Parathyroid adenoma (tissue), 2 donors: ENCODE measurements at regions not wholly inside any gene's neighbourhood (a gene's known extent, or its start where the extent isn't known, plus 50 kb on each side); places are given as distances from the start of the nearest gene placed in this dataset.
"Not testable (repeated sequence)": the region's sequence is repeated elsewhere in the genome, so short reads cannot be mapped to it uniquely, and the experiment has no call there.

Experiments used
- H2AFZ ChIP-seq: fragments of 300-600 bp; sonication (generic); one replicate; pipeline ENCODE4 v1.7.0; 2017; ENCODE audit warnings: antibody characterized with exemption, mild to moderate bottlenecking
- H3K27ac ChIP-seq: fragments of 300-600 bp; sonication (generic); one replicate; pipeline ENCODE4 v1.7.0; 2017
- H3K27me3 ChIP-seq: fragments of 300-600 bp; sonication (generic); one replicate; pipeline ENCODE4 v1.7.0; 2017; ENCODE audit warnings: low read length; ENCODE audit not compliant: control insufficient read depth, insufficient read depth
- H3K36me3 ChIP-seq: fragments of 300-600 bp; sonication (generic); one replicate; pipeline ENCODE4 v1.7.0; 2017; ENCODE audit warnings: low read length; ENCODE audit not compliant: control insufficient read depth, insufficient read depth
- H3K4me1 ChIP-seq: fragments of 300-600 bp; sonication (generic); one replicate; pipeline ENCODE4 v1.7.0; 2017; ENCODE audit warnings: control low read depth
- H3K4me2 ChIP-seq: fragments of 300-600 bp; sonication (generic); one replicate; pipeline ENCODE4 v1.7.0; 2017; ENCODE audit warnings: low read length
- H3K4me3 ChIP-seq: fragments of 300-600 bp; sonication (generic); one replicate; pipeline ENCODE4 v1.7.0; 2017; ENCODE audit warnings: low read depth, low read length
- H3K79me2 ChIP-seq: fragments of 300-600 bp; sonication (generic); one replicate; pipeline ENCODE4 v1.7.0; 2017; ENCODE audit warnings: control low read depth
- H3K9ac ChIP-seq: fragments of 300-600 bp; sonication (generic); one replicate; pipeline ENCODE4 v1.7.0; 2017; ENCODE audit warnings: mild to moderate bottlenecking
- H3K9me3 ChIP-seq: fragments of 300-600 bp; sonication (generic); one replicate; pipeline ENCODE4 v1.7.0; 2017; ENCODE audit warnings: low read length; ENCODE audit not compliant: control insufficient read depth
- TF ChIP-seq, protein P1 (sequence below): fragments of 300-600 bp; sonication (generic); IDR thresholded peaks from one replicate; pipeline ENCODE4 v1.7.0; 2017; ENCODE audit warnings: antibody characterized with exemption, mild to moderate bottlenecking
- donor health status: primary hyperparathyroidism.

DNA sequence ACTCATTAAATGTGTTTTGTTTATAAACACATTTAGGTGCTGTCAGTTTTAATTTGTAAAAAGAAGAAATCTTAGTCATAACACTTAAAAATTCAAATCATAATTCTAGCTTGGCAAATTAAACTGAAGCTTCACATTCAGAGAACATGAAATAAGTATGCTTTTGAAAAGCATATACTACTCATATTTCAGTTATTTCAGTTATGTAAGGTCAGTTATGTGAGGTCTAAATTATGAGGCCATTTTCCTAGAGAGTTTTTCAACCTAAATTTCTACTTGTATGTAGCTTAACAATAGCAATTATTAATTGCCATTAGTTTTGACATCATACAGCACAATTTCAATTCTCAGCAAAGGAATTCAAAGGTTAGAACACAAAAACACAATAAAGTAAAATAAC lies 465.0 kb downstream of the PLOD2 start:
- Histone ChIP-seq H3K27ac (no peak overlapping the region), H3K4me2 (no peak overlapping the region), H3K79me2 (no peaks in the 10 kb centered on the region), H3K4me1 (no peaks in the 10 kb centered on the region), H2AFZ (no peak overlapping the region), H3K9ac (no peak overlapping the region), H3K9me3 (no peaks in the 10 kb centered on the region), H3K4me3 (no peak overlapping the region), H3K27me3 (no peaks in the 10 kb centered on the region), H3K36me3 (no peaks in the 10 kb centered on the region)
- TF ChIP-seq, protein P1, sequence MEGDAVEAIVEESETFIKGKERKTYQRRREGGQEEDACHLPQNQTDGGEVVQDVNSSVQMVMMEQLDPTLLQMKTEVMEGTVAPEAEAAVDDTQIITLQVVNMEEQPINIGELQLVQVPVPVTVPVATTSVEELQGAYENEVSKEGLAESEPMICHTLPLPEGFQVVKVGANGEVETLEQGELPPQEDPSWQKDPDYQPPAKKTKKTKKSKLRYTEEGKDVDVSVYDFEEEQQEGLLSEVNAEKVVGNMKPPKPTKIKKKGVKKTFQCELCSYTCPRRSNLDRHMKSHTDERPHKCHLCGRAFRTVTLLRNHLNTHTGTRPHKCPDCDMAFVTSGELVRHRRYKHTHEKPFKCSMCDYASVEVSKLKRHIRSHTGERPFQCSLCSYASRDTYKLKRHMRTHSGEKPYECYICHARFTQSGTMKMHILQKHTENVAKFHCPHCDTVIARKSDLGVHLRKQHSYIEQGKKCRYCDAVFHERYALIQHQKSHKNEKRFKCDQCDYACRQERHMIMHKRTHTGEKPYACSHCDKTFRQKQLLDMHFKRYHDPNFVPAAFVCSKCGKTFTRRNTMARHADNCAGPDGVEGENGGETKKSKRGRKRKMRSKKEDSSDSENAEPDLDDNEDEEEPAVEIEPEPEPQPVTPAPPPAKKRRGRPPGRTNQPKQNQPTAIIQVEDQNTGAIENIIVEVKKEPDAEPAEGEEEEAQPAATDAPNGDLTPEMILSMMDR, result no peak

DNA sequence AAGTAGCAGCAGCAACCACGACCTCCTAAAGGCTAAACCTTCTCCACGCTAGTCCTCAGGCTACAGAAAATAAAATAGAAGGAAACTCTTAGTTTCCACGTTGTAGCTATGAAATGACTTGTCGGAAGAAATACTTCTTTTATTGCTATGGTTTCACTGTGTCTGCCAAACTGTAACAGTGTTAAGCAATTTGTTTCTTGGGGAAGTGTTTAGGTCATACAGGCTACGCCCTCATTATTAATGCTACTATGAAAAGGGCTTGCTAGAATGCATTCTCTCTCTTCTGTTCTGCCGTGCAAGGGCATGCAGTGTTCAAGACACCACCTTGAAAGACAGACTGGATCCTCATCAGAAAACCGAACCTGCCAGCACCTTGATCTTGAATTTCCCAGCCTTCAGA lies 462.7 kb downstream of the PLOD2 start:
- Histone ChIP-seq H3K9me3 (no peaks in the 10 kb centered on the region), H3K4me1 (no peaks in the 10 kb centered on the region), H3K4me2 (no peak overlapping the region), H3K27me3 (no peaks in the 10 kb centered on the region), H3K36me3 (no peaks in the 10 kb centered on the region), H3K27ac (no peak overlapping the region), H3K79me2 (no peaks in the 10 kb centered on the region), H3K4me3 (no peak overlapping the region), H2AFZ (no peak overlapping the region), H3K9ac (no peak overlapping the region)
- TF ChIP-seq, protein P1, result no peak

DNA sequence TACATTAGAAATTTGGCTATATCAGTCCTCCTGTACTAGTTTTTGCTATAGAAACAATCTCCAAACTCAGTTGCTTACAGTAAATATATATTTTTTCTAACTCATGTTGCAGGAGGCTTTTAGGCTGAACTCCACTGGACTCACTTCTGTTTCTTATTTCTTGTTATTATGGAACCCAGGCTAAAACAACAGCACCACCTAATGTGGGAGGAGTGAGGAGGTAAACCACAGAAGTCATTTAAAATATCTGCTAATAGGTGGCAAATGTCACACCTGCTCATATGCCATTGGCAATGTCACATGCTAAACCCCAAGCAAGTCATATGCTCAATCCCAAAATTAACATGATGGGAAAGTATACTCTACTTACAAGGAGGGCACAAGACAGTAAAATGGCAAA lies 462.2 kb downstream of the PLOD2 start:
- no peaks in the 10 kb centered on the region for H3K9me3 ChIP-seq
- no peak overlapping the region for H3K4me3 ChIP-seq
- no peak overlapping the region for H3K4me2 ChIP-seq
- H3K4me1 ChIP-seq, result no peaks in the 10 kb centered on the region
- H3K9ac ChIP-seq, result no peak overlapping the region
- TF ChIP-seq, protein P1, result no peak
- H3K27ac ChIP-seq, result no peak overlapping the region
- no peaks in the 10 kb centered on the region for H3K36me3 ChIP-seq
- no peak overlapping the region for H2AFZ ChIP-seq
- H3K27me3 ChIP-seq, result no peaks in the 10 kb centered on the region
- no peaks in the 10 kb centered on the region for H3K79me2 ChIP-seq

DNA sequence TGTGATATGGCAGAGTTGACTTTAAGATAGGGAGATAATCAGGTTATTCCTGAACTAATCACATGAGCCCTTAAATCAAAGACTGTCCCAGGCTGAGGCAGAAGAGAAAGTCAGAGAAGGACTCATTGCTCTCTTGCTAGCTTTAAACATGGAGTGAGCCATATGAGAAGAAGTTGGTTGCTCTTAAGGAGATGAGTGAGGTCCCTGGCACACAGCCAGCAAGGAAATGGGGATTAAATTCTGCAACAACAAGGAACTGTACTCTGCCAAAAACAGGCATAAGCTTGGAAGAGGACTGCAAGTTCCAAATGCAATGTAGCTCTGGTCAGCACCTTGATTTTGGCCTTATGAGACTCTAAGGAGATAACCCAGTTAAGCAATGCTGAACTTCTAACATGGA lies 457.0 kb downstream of the PLOD2 start:
- Histone ChIP-seq H2AFZ (no peak overlapping the region), H3K27ac (no peak overlapping the region), H3K27me3 (no peaks in the 10 kb centered on the region), H3K79me2 (no peaks in the 10 kb centered on the region), H3K36me3 (no peaks in the 10 kb centered on the region), H3K9ac (no peak overlapping the region), H3K4me3 (no peak overlapping the region), H3K4me2 (no peak overlapping the region), H3K9me3 (no peaks in the 10 kb centered on the region), H3K4me1 (no peaks in the 10 kb centered on the region)
- TF ChIP-seq, protein P1, result no peak

DNA sequence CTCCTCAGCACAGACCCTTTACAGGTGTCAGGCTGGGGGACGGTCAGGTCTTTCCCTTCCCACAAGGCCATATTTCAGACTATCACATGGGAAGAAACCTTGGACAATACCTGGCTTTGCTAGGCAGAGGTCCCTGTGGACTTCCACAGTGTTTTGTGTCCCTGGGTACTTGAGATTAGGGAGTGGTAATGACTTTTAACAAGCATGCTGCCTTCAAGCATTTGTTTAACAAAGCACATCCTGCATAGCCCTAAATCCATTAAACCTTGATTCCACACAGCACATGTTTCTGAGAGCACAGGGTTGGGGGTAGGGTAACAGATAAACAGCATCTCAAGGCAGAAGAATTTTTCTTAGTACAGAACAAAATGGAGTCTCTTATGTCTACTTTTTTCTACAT lies 451.2 kb downstream of the PLOD2 start:
- not testable (repeated sequence) for H2AFZ ChIP-seq, H3K36me3 ChIP-seq, H3K4me2 ChIP-seq, H3K4me1 ChIP-seq, H3K9me3 ChIP-seq, H3K79me2 ChIP-seq, H3K4me3 ChIP-seq, H3K27me3 ChIP-seq, H3K9ac ChIP-seq, H3K27ac ChIP-seq
